ENCODE measurements at regions not wholly inside any gene's neighbourhood (a gene's known extent, or its start where the extent isn't known, plus 50 kb on each side); places are given as distances from the start of the nearest gene placed in this dataset.

GRCh38 chr9:126236273-126236672 lies 90.4 kb upstream of the MVB12B start:
- TF ChIP-seq CTCF (IDR thresholded peaks at IDR 0.05) (no peak), EZH2 (IDR thresholded peaks at IDR 0.05; ENCODE audit: borderline replicate concordance, insufficient read depth, low read depth, low read length, poor library complexity, severe bottlenecking) (no peak)
